ENCODE measurements at regions not wholly inside any gene's neighbourhood (a gene's known extent, or its start where the extent isn't known, plus 50 kb on each side); places are given as distances from the start of the nearest gene placed in this dataset.
A peak's percentile ranks its signal among the peaks of the same experiment; 100 is the strongest.

- no peak for TF ChIP-seq POLR2A (IDR thresholded peaks at IDR 0.05)
- TF ChIP-seq, protein P1, sequence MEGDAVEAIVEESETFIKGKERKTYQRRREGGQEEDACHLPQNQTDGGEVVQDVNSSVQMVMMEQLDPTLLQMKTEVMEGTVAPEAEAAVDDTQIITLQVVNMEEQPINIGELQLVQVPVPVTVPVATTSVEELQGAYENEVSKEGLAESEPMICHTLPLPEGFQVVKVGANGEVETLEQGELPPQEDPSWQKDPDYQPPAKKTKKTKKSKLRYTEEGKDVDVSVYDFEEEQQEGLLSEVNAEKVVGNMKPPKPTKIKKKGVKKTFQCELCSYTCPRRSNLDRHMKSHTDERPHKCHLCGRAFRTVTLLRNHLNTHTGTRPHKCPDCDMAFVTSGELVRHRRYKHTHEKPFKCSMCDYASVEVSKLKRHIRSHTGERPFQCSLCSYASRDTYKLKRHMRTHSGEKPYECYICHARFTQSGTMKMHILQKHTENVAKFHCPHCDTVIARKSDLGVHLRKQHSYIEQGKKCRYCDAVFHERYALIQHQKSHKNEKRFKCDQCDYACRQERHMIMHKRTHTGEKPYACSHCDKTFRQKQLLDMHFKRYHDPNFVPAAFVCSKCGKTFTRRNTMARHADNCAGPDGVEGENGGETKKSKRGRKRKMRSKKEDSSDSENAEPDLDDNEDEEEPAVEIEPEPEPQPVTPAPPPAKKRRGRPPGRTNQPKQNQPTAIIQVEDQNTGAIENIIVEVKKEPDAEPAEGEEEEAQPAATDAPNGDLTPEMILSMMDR (IDR thresholded peaks at IDR 0.05 in 4 of 5, conservative IDR thresholded peaks at IDR 0.05 in 1 of 5): no peak
- Histone ChIP-seq H3K4me1 (no peaks in the 10 kb centered on the region), H3K27me3 (no peaks in the 10 kb centered on the region), H3K4me3 (no peak overlapping the region), H3K9me3 (no peaks in the 10 kb centered on the region), H3K27ac (no peak overlapping the region), H3K36me3 (no peaks in the 10 kb centered on the region)
- in situ Hi-C loops (cut with MboI; ENCODE audit: low sequenced_read_pairs in 4 of 4) (loop anchor here in 2 of 4 donors (10.0 to 25.0 kb wide), 2 partner anchors 1251 to 1403 kb away; partner anchors contain the start of gene MEIS1 (in 1 of the 2)), intact Hi-C loops (cut with DNase I; ENCODE audit: low total_unique reads) (no loop called here)
- DNase-seq (no peak), ATAC-seq (no peak)
Measured at GRCh38 chr2:67838205-67838604, 224.6 kb downstream of the C1D start.

GRCh38 chr2:67839242-67839641 lies 223.6 kb downstream of the C1D start:
- Histone ChIP-seq H3K9me3 (no peaks in the 10 kb centered on the region), H3K36me3 (no peaks in the 10 kb centered on the region), H3K27me3 (no peaks in the 10 kb centered on the region), H3K4me1 (no peaks in the 10 kb centered on the region), H3K4me3 (no peak overlapping the region), H3K27ac (no peak overlapping the region)
- no peak for TF ChIP-seq POLR2A (IDR thresholded peaks at IDR 0.05)
- TF ChIP-seq, protein P1 (IDR thresholded peaks at IDR 0.05 in 4 of 5, conservative IDR thresholded peaks at IDR 0.05 in 1 of 5): no peak
- ATAC-seq: no peak
- DNase-seq: no peak
- intact Hi-C loops (cut with DNase I; ENCODE audit: low total_unique reads): no loop called here
- in situ Hi-C loops (cut with MboI; ENCODE audit: low sequenced_read_pairs in 4 of 4): loop anchor here in 2 of 4 donors (10.0 to 25.0 kb wide), 2 partner anchors 1252 to 1404 kb away; partner anchors contain the start of gene MEIS1 (in 1 of the 2)

DNA sequence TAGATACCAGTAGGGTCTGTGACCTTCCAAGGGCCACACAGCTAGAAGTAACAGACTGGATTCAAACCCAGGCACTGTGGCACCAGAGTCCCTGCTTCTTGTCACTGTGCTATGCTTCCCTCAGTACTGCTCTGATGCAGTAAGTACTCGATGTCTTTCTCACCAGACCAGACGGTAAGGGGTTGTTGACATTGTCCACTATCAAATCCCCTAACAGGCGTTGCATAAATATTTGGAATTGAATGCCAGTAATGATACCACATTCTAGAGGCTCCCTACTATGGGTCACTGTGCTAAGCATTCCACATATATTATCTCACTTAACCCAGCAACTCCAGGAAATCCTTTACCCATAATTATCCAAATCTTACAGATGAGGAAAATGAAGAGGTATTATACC lies 223.1 kb downstream of the C1D start:
- in situ Hi-C loops (cut with MboI; ENCODE audit: low sequenced_read_pairs in 4 of 4): loop anchor here (10.0 to 25.0 kb wide), 2 partner anchors 1252 to 1405 kb away; partner anchors contain the start of gene MEIS1 (in 3 of the 4)
- no peak for ATAC-seq
- no peaks in the 10 kb centered on the region for H3K27me3 ChIP-seq
- H3K4me1 ChIP-seq: no peaks in the 10 kb centered on the region
- DNase-seq: no peak
- no peaks in the 10 kb centered on the region for H3K9me3 ChIP-seq
- intact Hi-C loops (cut with DNase I; ENCODE audit: low total_unique reads): loop anchor here (1.0 to 10.0 kb wide), 6 partner anchors 165 to 1815 kb away; partner anchors contain the start of gene ETAA1
- H3K36me3 ChIP-seq: no peaks in the 10 kb centered on the region
- H3K4me3 ChIP-seq: no peak overlapping the region
- H3K27ac ChIP-seq: no peak overlapping the region
- TF ChIP-seq, protein P1 (IDR thresholded peaks at IDR 0.05 in 4 of 5, conservative IDR thresholded peaks at IDR 0.05 in 1 of 5): no peak
- no peak for TF ChIP-seq POLR2A (IDR thresholded peaks at IDR 0.05)

DNA sequence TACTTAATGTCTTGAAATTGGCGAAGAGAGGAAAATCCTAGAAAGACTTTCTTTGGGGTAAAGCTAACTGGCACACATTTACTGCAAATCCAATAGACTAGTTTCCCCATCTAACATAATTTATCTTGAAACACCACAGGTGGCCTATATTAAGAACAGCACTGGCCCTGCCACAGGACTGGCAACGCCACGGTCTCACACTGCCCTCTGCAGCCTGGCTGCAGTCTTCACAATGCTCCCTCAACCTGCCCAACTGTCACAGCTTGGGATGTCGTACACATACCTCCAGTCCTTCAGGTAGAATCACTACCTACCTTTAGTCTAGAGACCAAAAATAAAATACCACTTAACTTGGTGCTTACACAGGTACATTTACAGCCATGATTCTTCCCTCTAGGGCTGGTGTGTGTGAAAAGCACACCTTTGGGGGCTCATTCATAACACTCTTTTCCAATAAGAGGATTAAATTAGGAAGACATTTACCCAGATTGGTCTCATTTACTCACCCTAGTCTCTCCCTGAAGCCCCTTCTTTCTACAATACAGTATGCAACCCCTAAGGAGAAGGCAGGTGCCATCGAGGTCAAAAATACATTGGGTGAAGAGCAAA lies 222.2 kb downstream of the C1D start:
- intact Hi-C loops (cut with DNase I; ENCODE audit: low total_unique reads) (loop anchor here (1.0 to 10.0 kb wide), 6 partner anchors 166 to 1816 kb away; partner anchors contain the start of gene ETAA1), in situ Hi-C loops (cut with MboI; ENCODE audit: low sequenced_read_pairs in 4 of 4) (loop anchor here in 3 of 4 donors (10.0 to 25.0 kb wide), 2 partner anchors 1253 to 1406 kb away; partner anchors contain the start of gene MEIS1 (in 2 of the 3))
- Histone ChIP-seq H3K9me3 (no peaks in the 10 kb centered on the region), H3K27me3 (no peaks in the 10 kb centered on the region), H3K4me1 (peaks cover 0 to under 1% of the 10 kb centered on the region in 2 donors), H3K27ac (no peak overlapping the region), H3K4me3 (no peak overlapping the region), H3K36me3 (no peaks in the 10 kb centered on the region)
- TF ChIP-seq, protein P1 (IDR thresholded peaks at IDR 0.05 in 4 of 5, conservative IDR thresholded peaks at IDR 0.05 in 1 of 5): peak; percentile 61 to 80 (median 69)
- TF ChIP-seq POLR2A (IDR thresholded peaks at IDR 0.05): no peak
- DNase-seq (peak; percentile 30 to 35), ATAC-seq (peak; percentile 79 to 85)

All from gastrocnemius medialis (tissue), 4 donors.